ENCODE measurements at regions not wholly inside any gene's neighbourhood (a gene's known extent, or its start where the extent isn't known, plus 50 kb on each side); places are given as distances from the start of the nearest gene placed in this dataset.
"Not testable (repeated sequence)": the region's sequence is repeated elsewhere in the genome, so short reads cannot be mapped to it uniquely, and the experiment has no call there.

DNA sequence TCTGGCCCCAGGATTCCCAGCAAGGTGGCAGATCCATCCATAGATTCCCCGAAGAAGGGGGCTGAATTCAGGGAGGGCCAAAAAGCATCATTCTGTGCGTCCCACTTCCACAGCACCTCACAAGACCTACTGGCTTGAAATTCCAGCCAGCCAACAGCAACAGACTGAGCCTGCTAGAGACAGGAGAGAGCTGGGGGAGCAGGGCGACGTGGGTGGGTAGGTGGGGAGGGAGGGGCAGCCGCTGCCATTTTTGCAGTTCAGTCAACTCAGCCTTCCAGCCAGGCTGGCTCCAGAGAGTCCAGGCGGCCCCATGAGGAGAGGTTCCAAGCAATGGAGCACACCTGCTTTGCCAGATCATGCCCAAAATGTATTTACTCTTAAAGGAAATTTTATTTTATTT, 117.6 kb upstream of the DCAF12L1 start:
- TF ChIP-seq, protein P1, sequence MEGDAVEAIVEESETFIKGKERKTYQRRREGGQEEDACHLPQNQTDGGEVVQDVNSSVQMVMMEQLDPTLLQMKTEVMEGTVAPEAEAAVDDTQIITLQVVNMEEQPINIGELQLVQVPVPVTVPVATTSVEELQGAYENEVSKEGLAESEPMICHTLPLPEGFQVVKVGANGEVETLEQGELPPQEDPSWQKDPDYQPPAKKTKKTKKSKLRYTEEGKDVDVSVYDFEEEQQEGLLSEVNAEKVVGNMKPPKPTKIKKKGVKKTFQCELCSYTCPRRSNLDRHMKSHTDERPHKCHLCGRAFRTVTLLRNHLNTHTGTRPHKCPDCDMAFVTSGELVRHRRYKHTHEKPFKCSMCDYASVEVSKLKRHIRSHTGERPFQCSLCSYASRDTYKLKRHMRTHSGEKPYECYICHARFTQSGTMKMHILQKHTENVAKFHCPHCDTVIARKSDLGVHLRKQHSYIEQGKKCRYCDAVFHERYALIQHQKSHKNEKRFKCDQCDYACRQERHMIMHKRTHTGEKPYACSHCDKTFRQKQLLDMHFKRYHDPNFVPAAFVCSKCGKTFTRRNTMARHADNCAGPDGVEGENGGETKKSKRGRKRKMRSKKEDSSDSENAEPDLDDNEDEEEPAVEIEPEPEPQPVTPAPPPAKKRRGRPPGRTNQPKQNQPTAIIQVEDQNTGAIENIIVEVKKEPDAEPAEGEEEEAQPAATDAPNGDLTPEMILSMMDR (conservative IDR thresholded peaks at IDR 0.05): no peak
- peaks cover 8% of the 10 kb centered on the region for H3K9me3 ChIP-seq (ENCODE audit: control insufficient read depth, low read depth, low read length)
- H3K79me2 ChIP-seq (ENCODE audit: insufficient read depth, low read length): no peaks in the 10 kb centered on the region
- no peak overlapping the region for H3K9ac ChIP-seq (ENCODE audit: extremely low read depth, insufficient read length, low read length)
- no peak overlapping the region for H3K14ac ChIP-seq (ENCODE audit: insufficient read depth, low read length)
- no peaks in the 10 kb centered on the region for H3K79me1 ChIP-seq (ENCODE audit: insufficient read depth, low read depth, low read length, poor library complexity, severe bottlenecking)
- Mint-ChIP-seq H3K27me3 (ENCODE audit: low read depth) (no peaks in the 10 kb centered on the region), H3K4me1 (peaks cover 5 to 22% of the 10 kb centered on the region in 2 experiments; a peak in 3 of 4 replicates), H3K27ac (no peak overlapping the region), H3K36me3 (ENCODE audit: insufficient read depth in 1 of 3, low read depth in 3 of 3) (peaks cover 19 to 26% (median 25%) of the 10 kb centered on the region in 3 experiments), H3K9me3 (peaks cover 41 to 67% of the 10 kb centered on the region in 2 experiments), H3K4me3 (no peak overlapping the region)
- H3K4me2 ChIP-seq (ENCODE audit: insufficient read depth, insufficient read length, low read length): no peak overlapping the region
- H3K4ac ChIP-seq (ENCODE audit: low read depth, low read length): no peak overlapping the region
- no peaks in the 10 kb centered on the region for H3K23me2 ChIP-seq (ENCODE audit: insufficient read length, low read depth, low read length, poor library complexity, severe bottlenecking)
- no peaks in the 10 kb centered on the region for H4K20me1 ChIP-seq (ENCODE audit: control insufficient read depth, insufficient read depth, insufficient read length)
- no peak overlapping the region for H3K56ac ChIP-seq (ENCODE audit: insufficient read length, low read depth, low read length)
- no peak overlapping the region for H3K23ac ChIP-seq (ENCODE audit: insufficient read length, low read depth, low read length)
- no peak overlapping the region for H2BK12ac ChIP-seq (ENCODE audit: insufficient read length, low read depth, low read length)
- no peak overlapping the region for H2BK15ac ChIP-seq (ENCODE audit: low read depth, low read length)
- H2BK5ac ChIP-seq (ENCODE audit: insufficient read length, low read length): no peak overlapping the region
- H3K4me1 ChIP-seq (ENCODE audit: insufficient read depth, low read length): peaks cover 3% of the 10 kb centered on the region; the same call in 1 of the 2 replicates
- H4K91ac ChIP-seq (ENCODE audit: insufficient read length, low read depth, low read length): no peak overlapping the region
- no peak overlapping the region for H3T11ph ChIP-seq (ENCODE audit: low read length)
- DNase-seq: no peak
- no peak overlapping the region for H3K18ac ChIP-seq (ENCODE audit: insufficient read length, low read depth, low read length)
- H2AFZ ChIP-seq (ENCODE audit: low read length): no peak overlapping the region
- no peak overlapping the region for H4K5ac ChIP-seq (ENCODE audit: insufficient read length, low read depth, low read length)
- no peak overlapping the region for H2BK20ac ChIP-seq (ENCODE audit: low read depth, low read length, poor library complexity, severe bottlenecking)
- WGBS (ENCODE audit: extremely low coverage, insufficient read length, low lambda C conversion rate): no CpG with 5 or more reads among the region's 6 CpGs
- no peak overlapping the region for H3K27ac ChIP-seq (ENCODE audit: insufficient read length, low read depth, low read length)
- no peak overlapping the region for H4K8ac ChIP-seq (replicated peaks; ENCODE audit: insufficient read length, low read depth, low read length)
- H2AK5ac ChIP-seq (ENCODE audit: insufficient read length, low read length): no peak overlapping the region
- H3K27me3 ChIP-seq (ENCODE audit: insufficient read depth, low read length): no peaks in the 10 kb centered on the region
- no peak overlapping the region for H2BK120ac ChIP-seq (ENCODE audit: low read depth, low read length, poor library complexity, severe bottlenecking)

DNA sequence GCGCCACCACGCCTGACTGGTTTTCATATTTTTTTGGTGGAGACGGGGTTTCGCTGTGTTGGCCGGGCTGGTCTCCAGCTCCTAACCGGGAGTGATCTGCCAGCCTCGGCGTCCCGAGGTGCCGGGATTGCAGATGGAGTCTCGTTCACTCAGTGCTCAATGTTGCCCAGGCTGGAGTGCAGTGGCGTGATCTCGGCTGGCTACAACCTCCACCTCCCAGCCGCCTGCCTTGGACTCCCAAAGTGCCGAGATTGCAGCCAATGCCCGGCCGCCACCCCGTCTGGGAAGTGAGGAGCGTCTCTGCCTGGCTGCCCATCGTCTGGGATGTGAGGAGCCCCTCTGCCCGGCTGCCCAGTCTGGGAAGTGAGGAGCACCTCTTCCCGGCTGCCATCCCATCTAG, 120.8 kb upstream of the DCAF12L1 start:
- H2BK120ac ChIP-seq (ENCODE audit: low read depth, low read length, poor library complexity, severe bottlenecking): not testable (repeated sequence)

More for the DNA sequence above, 120.8 kb upstream of the DCAF12L1 start:
- Mint-ChIP-seq H3K36me3 (ENCODE audit: insufficient read depth in 1 of 3, low read depth in 3 of 3) (peaks cover 22 to 26% (median 25%) of the 10 kb centered on the region in 3 experiments), H3K9me3 (peaks cover 64 to 77% of the 10 kb centered on the region in 2 experiments)
- not testable (repeated sequence) for H3K18ac ChIP-seq (ENCODE audit: insufficient read length, low read depth, low read length); H3K23ac ChIP-seq (ENCODE audit: insufficient read length, low read depth, low read length); H3K27me3 Mint-ChIP-seq (ENCODE audit: low read depth); H2AK5ac ChIP-seq (ENCODE audit: insufficient read length, low read length); H3K4me1 Mint-ChIP-seq; H3K79me1 ChIP-seq (ENCODE audit: insufficient read depth, low read depth, low read length, poor library complexity, severe bottlenecking); H3K79me2 ChIP-seq (ENCODE audit: insufficient read depth, low read length); H2BK5ac ChIP-seq (ENCODE audit: insufficient read length, low read length); H3K56ac ChIP-seq (ENCODE audit: insufficient read length, low read depth, low read length); H2BK20ac ChIP-seq (ENCODE audit: low read depth, low read length, poor library complexity, severe bottlenecking); H3K4me3 Mint-ChIP-seq; H3K4ac ChIP-seq (ENCODE audit: low read depth, low read length); H3T11ph ChIP-seq (ENCODE audit: low read length); DNase-seq; H3K9me3 ChIP-seq (ENCODE audit: control insufficient read depth, low read depth, low read length); H3K9ac ChIP-seq (ENCODE audit: extremely low read depth, insufficient read length, low read length); H2AFZ ChIP-seq (ENCODE audit: low read length); H3K27ac ChIP-seq (ENCODE audit: insufficient read length, low read depth, low read length); H3K14ac ChIP-seq (ENCODE audit: insufficient read depth, low read length); H3K27me3 ChIP-seq (ENCODE audit: insufficient read depth, low read length); H4K8ac ChIP-seq (replicated peaks; ENCODE audit: insufficient read length, low read depth, low read length); H3K23me2 ChIP-seq (ENCODE audit: insufficient read length, low read depth, low read length, poor library complexity, severe bottlenecking); H2BK15ac ChIP-seq (ENCODE audit: low read depth, low read length); H3K27ac Mint-ChIP-seq; H4K20me1 ChIP-seq (ENCODE audit: control insufficient read depth, insufficient read depth, insufficient read length); H3K4me2 ChIP-seq (ENCODE audit: insufficient read depth, insufficient read length, low read length); H3K4me1 ChIP-seq (ENCODE audit: insufficient read depth, low read length); H2BK12ac ChIP-seq (ENCODE audit: insufficient read length, low read depth, low read length); H4K5ac ChIP-seq (ENCODE audit: insufficient read length, low read depth, low read length); H4K91ac ChIP-seq (ENCODE audit: insufficient read length, low read depth, low read length)
- no CpG with 5 or more reads among the region's 22 CpGs for WGBS (ENCODE audit: extremely low coverage, insufficient read length, low lambda C conversion rate)

Data from H9 (cell line).